ENCODE measurements at regions not wholly inside any gene's neighbourhood (a gene's known extent, or its start where the extent isn't known, plus 50 kb on each side); places are given as distances from the start of the nearest gene placed in this dataset.

DNA sequence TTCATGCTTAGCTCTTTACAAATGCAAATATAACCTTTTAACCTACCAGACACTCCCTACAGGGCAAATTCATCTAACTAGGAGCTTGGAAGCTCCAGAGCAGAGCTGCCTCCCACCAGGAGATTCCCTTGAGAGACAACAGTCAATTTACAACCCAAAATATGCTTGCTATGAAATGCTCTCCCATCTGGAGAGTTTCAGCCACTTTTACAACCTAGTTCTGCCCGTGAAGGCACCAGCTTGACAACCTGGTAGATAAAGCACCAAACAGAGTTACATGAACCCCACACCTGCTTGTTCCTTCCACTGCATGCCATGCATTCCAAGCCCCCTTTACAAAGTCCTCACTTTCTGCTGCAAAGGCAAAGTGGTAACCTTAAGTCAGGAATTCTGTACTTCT, 215.3 kb upstream of the KIF2B start:
- BruUV-seq (replicated peaks): no TSS peak
- POLR2A ChIA-PET (ENCODE audit: low non-redundant PET): no interaction called here
- Histone ChIP-seq H3K27me3 (replicated peaks; ENCODE audit: insufficient read depth, low read depth, low read length, poor library complexity) (no peaks in the 10 kb centered on the region), H3K9me3 (ENCODE audit: low read depth, low read length, poor library complexity, severe bottlenecking) (no peaks in the 10 kb centered on the region), H3K4me3 (ENCODE audit: low read depth, low read length, poor library complexity, severe bottlenecking) (no peak overlapping the region), H3K27ac (ENCODE audit: low read depth, low read length, poor library complexity, severe bottlenecking) (no peak overlapping the region), H3K36me3 (ENCODE audit: insufficient read depth, low read length, poor library complexity, severe bottlenecking) (no peaks in the 10 kb centered on the region), H3K4me1 (ENCODE audit: insufficient read depth, low read length, poor library complexity, severe bottlenecking) (no peaks in the 10 kb centered on the region)
- peak; percentile 5 for DNase-seq (ENCODE audit: low spot score)
- CTCF ChIA-PET: no interaction called here
- TF ChIP-seq EZH2 (IDR thresholded peaks at IDR 0.05; ENCODE audit: borderline replicate concordance, low read depth, low read length, poor library complexity, severe bottlenecking): no peak
- TF ChIP-seq, protein P1, sequence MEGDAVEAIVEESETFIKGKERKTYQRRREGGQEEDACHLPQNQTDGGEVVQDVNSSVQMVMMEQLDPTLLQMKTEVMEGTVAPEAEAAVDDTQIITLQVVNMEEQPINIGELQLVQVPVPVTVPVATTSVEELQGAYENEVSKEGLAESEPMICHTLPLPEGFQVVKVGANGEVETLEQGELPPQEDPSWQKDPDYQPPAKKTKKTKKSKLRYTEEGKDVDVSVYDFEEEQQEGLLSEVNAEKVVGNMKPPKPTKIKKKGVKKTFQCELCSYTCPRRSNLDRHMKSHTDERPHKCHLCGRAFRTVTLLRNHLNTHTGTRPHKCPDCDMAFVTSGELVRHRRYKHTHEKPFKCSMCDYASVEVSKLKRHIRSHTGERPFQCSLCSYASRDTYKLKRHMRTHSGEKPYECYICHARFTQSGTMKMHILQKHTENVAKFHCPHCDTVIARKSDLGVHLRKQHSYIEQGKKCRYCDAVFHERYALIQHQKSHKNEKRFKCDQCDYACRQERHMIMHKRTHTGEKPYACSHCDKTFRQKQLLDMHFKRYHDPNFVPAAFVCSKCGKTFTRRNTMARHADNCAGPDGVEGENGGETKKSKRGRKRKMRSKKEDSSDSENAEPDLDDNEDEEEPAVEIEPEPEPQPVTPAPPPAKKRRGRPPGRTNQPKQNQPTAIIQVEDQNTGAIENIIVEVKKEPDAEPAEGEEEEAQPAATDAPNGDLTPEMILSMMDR (conservative IDR thresholded peaks at IDR 0.05; ENCODE audit: low read depth, low read length): no peak
- intact Hi-C loops (cut with micrococcal nuclease; ENCODE audit: unreplicated experiment): loop anchor here (10.0 kb wide), 1 partner anchor 57 kb away; no protein-coding TSS in a partner anchor

GRCh38 chr17:53588317-53588716, 234.4 kb upstream of the KIF2B start:
- no peaks in the 10 kb centered on the region for H3K27me3 ChIP-seq (replicated peaks; ENCODE audit: insufficient read depth, low read depth, low read length, poor library complexity)
- BruUV-seq (replicated peaks): no TSS peak
- DNase-seq (ENCODE audit: low spot score): no peak
- intact Hi-C loops (cut with micrococcal nuclease; ENCODE audit: unreplicated experiment): no loop called here
- CTCF ChIA-PET: no interaction called here
- H3K36me3 ChIP-seq (ENCODE audit: insufficient read depth, low read length, poor library complexity, severe bottlenecking): no peaks in the 10 kb centered on the region
- H3K27ac ChIP-seq (ENCODE audit: low read depth, low read length, poor library complexity, severe bottlenecking): no peak overlapping the region
- POLR2A ChIA-PET (ENCODE audit: low non-redundant PET): no interaction called here
- TF ChIP-seq, protein P1 (conservative IDR thresholded peaks at IDR 0.05; ENCODE audit: low read depth, low read length): no peak
- TF ChIP-seq EZH2 (IDR thresholded peaks at IDR 0.05; ENCODE audit: borderline replicate concordance, low read depth, low read length, poor library complexity, severe bottlenecking): no peak
- no peaks in the 10 kb centered on the region for H3K9me3 ChIP-seq (ENCODE audit: low read depth, low read length, poor library complexity, severe bottlenecking)
- no peaks in the 10 kb centered on the region for H3K4me1 ChIP-seq (ENCODE audit: insufficient read depth, low read length, poor library complexity, severe bottlenecking)
- H3K4me3 ChIP-seq (ENCODE audit: low read depth, low read length, poor library complexity, severe bottlenecking): no peak overlapping the region

GRCh38 chr17:53574038-53574437, 248.7 kb upstream of the KIF2B start:
- Histone ChIP-seq H3K9me3 (ENCODE audit: low read depth, low read length, poor library complexity, severe bottlenecking) (no peaks in the 10 kb centered on the region), H3K36me3 (ENCODE audit: insufficient read depth, low read length, poor library complexity, severe bottlenecking) (no peaks in the 10 kb centered on the region), H3K27me3 (replicated peaks; ENCODE audit: insufficient read depth, low read depth, low read length, poor library complexity) (no peaks in the 10 kb centered on the region), H3K27ac (ENCODE audit: low read depth, low read length, poor library complexity, severe bottlenecking) (no peak overlapping the region), H3K4me3 (ENCODE audit: low read depth, low read length, poor library complexity, severe bottlenecking) (no peak overlapping the region), H3K4me1 (ENCODE audit: insufficient read depth, low read length, poor library complexity, severe bottlenecking) (no peaks in the 10 kb centered on the region)
- CTCF ChIA-PET: no interaction called here
- intact Hi-C loops (cut with micrococcal nuclease; ENCODE audit: unreplicated experiment): no loop called here
- TF ChIP-seq EZH2 (IDR thresholded peaks at IDR 0.05; ENCODE audit: borderline replicate concordance, low read depth, low read length, poor library complexity, severe bottlenecking): no peak
- TF ChIP-seq, protein P1 (conservative IDR thresholded peaks at IDR 0.05; ENCODE audit: low read depth, low read length): no peak
- no TSS peak for BruUV-seq (replicated peaks)
- POLR2A ChIA-PET (ENCODE audit: low non-redundant PET): no interaction called here
- DNase-seq (ENCODE audit: low spot score): no peak

Measured in A673 (cell line).